HG03066 (cell line): ENCODE measurements at regions not wholly inside any gene's neighbourhood (a gene's known extent, or its start where the extent isn't known, plus 50 kb on each side); places are given as distances from the start of the nearest gene placed in this dataset.

ENCODE experiments used
- ATAC-seq: cut with Tn5 transposase; IDR thresholded peaks from one replicate; pipeline ENCODE4 v1.9.1; 2021; ENCODE audit warnings: low read depth; ENCODE audit not compliant: unreplicated experiment

- no peak for ATAC-seq
Observed at GRCh38 chr6:163992701-163993100, 578.2 kb downstream of the QKI start.

- no peak for ATAC-seq
Observed at GRCh38 chr6:163992056-163992455, 577.5 kb downstream of the QKI start.

GRCh38 chr6:163991321-163991720 lies 576.8 kb downstream of the QKI start:
- ATAC-seq, result no peak

GRCh38 chr6:163986313-163986712 lies 571.8 kb downstream of the QKI start:
- ATAC-seq, result no peak

- no peak for ATAC-seq
Observed at GRCh38 chr6:163985710-163986109, 571.2 kb downstream of the QKI start.

- no peak for ATAC-seq
Observed at GRCh38 chr6:163985040-163985439, 570.5 kb downstream of the QKI start.

GRCh38 chr6:163984124-163984936 lies 569.8 kb downstream of the QKI start:
- ATAC-seq, result no peak

GRCh38 chr6:163983679-163984078 lies 569.2 kb downstream of the QKI start:
- ATAC-seq, result no peak

GRCh38 chr6:163974322-163974721 lies 559.8 kb downstream of the QKI start:
- no peak for ATAC-seq

- ATAC-seq, result no peak
Observed at GRCh38 chr6:163971841-163972838, 557.6 kb downstream of the QKI start.

GRCh38 chr6:163970846-163971564 lies 556.5 kb downstream of the QKI start:
- no peak for ATAC-seq

- ATAC-seq, result no peak
Observed at GRCh38 chr6:163965426-163966348, 551.2 kb downstream of the QKI start.

GRCh38 chr6:163964789-163965188 lies 550.3 kb downstream of the QKI start:
- ATAC-seq, result no peak

- ATAC-seq, result no peak
Observed at GRCh38 chr6:163963205-163964120, 548.9 kb downstream of the QKI start.

- no peak for ATAC-seq
Observed at GRCh38 chr6:163962627-163963117, 548.2 kb downstream of the QKI start.

- ATAC-seq, result no peak
Observed at GRCh38 chr6:163960128-163960527, 545.6 kb downstream of the QKI start.

GRCh38 chr6:163958646-163959045 lies 544.1 kb downstream of the QKI start:
- no peak for ATAC-seq

GRCh38 chr6:163956571-163957407 lies 542.3 kb downstream of the QKI start:
- ATAC-seq, result peak; percentile 96
